ENCODE measurements at regions not wholly inside any gene's neighbourhood (a gene's known extent, or its start where the extent isn't known, plus 50 kb on each side); places are given as distances from the start of the nearest gene placed in this dataset.

DNA sequence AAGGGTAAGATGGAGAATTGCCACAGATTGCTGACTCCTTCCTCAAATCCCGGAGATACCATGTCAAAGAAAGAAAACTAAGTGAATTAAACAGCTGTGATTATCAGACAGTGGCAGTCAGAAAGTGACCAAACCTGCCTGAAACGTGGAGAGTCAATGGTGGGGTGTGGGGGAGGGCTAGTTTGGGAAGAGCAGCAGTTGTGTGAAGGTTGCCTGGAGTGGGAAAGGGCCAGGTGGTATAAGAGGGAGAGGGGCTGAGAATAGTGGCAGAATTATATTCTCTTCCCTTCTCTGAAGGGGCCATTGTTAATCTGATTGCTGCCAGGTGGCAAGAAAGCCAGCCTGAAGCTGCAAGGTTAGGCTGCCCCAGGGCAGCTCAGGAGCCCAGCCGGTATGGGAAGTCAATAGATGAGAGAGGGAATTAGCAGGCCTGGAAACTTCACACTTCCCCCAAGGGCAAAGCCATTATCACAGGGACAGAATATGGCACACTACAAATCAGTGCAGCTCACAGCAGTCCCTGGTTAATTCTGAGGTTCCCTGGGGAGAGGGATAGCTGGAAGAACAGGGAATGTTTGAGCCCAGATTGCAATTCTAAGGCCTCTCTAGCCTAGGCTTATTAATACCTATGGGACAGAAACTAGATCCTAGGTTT lies 83.9 kb upstream of the ITGB1 start:
- no peak for TF ChIP-seq GATA2 (IDR thresholded peaks at IDR 0.05; ENCODE audit: low read depth, low read length)
- no peak for TF ChIP-seq GATA3 (IDR thresholded peaks at IDR 0.05; ENCODE audit: low read depth, low read length)

DNA sequence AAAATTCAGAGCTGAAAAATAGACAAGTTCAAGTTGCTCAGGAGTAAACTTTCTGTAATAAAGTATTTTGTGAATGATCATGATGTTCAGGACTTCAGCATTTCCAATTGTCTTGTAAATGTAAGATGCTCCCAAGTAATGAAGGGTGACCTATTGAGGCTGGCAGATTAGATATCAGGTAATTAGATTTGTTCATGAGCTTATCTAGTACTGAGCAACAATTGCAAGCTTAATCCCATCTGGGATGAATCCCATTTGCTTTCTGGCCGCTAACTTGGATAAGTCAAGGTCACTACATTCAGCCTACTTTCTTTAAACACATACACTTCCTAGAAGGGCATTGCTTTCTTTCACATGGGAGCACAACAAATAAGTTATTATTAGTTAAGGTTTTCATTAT lies 82.4 kb upstream of the ITGB1 start:
- TF ChIP-seq GATA3 (IDR thresholded peaks at IDR 0.05; ENCODE audit: low read depth, low read length) (no peak), GATA2 (IDR thresholded peaks at IDR 0.05; ENCODE audit: low read depth, low read length) (no peak)

- TF ChIP-seq GATA3 (IDR thresholded peaks at IDR 0.05; ENCODE audit: low read depth, low read length) (no peak), GATA2 (IDR thresholded peaks at IDR 0.05; ENCODE audit: low read depth, low read length) (no peak)
Observed at GRCh38 chr10:33039181-33039580, 81.2 kb upstream of the ITGB1 start.

DNA sequence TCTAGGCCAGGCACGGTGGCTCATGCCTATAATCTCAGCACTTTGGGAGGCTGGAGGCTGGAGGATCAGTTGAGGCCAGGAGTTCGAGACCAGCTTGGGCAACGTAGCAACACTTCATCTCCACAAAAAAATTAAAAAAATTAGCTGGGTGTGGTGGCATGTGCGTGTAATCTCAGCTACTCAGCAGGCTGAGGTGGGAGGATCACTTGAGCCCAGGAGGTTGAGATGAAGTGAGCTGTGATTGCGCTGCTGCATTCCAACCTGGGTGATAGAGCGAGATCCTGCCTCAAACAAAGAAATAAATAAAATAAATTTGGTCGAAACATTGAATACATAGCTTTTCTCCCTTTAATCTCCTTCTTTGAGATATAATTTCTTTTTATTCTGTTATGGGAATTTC lies 80.6 kb upstream of the ITGB1 start:
- TF ChIP-seq GATA2 (IDR thresholded peaks at IDR 0.05; ENCODE audit: low read depth, low read length) (no peak), GATA3 (IDR thresholded peaks at IDR 0.05; ENCODE audit: low read depth, low read length) (no peak)

DNA sequence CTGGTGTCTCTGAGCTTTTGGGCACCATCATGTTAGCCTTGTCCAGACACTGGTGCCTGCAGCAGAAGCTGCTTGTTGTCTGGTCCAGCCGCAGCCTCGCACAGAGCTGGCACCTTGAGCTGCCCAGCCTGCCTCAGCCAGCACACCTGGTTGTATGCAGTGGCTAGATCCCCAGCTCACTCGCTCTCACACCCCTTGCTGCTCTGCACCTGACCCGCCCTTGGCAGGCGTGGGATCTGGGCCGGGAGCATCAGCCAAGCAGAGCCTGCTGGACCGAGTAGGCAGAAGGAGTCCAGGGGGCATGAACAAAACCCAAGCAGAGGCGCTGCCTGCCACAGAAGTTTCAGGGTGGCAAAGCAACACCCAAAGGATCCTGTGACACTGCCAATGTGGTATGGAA lies 79.7 kb upstream of the ITGB1 start:
- TF ChIP-seq GATA2 (IDR thresholded peaks at IDR 0.05; ENCODE audit: low read depth, low read length) (no peak), GATA3 (IDR thresholded peaks at IDR 0.05; ENCODE audit: low read depth, low read length) (no peak)

DNA sequence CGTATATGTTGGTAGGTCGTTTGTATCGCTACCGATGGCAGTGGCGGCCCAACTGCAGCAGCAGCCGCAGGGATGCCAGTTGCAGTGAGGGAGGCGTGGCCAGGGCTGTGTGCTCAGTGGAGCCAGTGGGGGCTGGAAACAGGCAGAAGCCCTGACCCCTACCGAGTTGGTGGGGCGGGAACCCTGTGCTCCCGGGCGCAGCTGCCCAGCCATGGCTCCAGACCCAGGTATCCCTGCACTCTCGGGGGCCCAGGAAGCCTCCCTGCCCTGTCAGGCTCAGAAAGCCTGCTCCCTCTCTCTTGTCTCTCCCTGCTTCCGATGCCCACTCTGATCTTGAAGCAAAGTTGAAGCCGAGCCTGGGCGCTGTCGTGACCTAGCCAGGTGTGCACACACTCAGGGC lies 78.6 kb upstream of the ITGB1 start:
- TF ChIP-seq GATA2 (IDR thresholded peaks at IDR 0.05; ENCODE audit: low read depth, low read length) (no peak), GATA3 (IDR thresholded peaks at IDR 0.05; ENCODE audit: low read depth, low read length) (no peak)

DNA sequence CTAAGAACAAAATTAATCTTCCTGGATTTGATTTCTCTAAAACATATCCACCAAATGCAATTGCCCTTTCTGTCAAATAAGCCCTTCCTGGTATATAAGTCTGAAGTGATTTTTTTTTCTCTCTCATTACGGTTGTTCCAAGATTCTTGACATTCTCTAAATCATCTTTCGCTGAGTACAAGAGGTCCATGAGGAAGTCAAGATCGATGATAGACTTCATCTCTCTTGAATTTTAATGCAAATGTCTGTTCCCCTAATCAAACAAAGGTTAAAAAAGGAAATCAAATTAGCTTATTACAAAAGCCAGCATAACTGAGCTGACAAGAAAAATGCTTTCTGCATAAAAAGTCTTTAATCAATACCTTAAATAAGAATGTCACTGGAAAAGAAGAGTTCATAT lies 77.4 kb upstream of the ITGB1 start:
- TF ChIP-seq GATA2 (IDR thresholded peaks at IDR 0.05; ENCODE audit: low read depth, low read length) (no peak), GATA3 (IDR thresholded peaks at IDR 0.05; ENCODE audit: low read depth, low read length) (no peak)

GRCh38 chr10:33034931-33035330 lies 76.9 kb upstream of the ITGB1 start:
- no peak for TF ChIP-seq GATA2 (IDR thresholded peaks at IDR 0.05; ENCODE audit: low read depth, low read length)
- no peak for TF ChIP-seq GATA3 (IDR thresholded peaks at IDR 0.05; ENCODE audit: low read depth, low read length)

DNA sequence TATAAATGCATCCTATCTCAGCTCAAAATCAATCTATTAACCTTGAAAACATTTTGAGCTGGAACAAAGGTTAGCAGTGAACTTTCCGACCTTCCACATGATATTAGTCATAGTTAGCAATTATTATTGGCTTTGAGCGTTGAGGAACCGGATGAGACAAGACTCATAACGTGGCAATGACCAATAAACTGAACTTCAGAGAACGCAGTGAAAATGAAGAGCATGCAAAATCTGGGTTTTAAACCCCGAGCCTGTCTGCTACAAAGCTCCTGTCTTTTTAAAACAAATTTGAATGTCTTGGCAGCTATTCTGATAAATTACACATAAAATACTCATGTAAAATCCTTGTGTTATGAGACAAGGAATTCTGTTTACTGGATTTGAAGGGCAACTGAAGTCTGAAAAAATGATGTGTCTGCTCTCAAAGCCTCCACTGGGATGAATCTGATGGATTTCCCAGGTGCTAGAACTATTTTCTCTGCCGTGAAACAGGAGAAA lies 74.7 kb upstream of the ITGB1 start:
- TF ChIP-seq GATA3 (IDR thresholded peaks at IDR 0.05; ENCODE audit: low read depth, low read length): no peak
- TF ChIP-seq GATA2 (IDR thresholded peaks at IDR 0.05; ENCODE audit: low read depth, low read length): no peak

DNA sequence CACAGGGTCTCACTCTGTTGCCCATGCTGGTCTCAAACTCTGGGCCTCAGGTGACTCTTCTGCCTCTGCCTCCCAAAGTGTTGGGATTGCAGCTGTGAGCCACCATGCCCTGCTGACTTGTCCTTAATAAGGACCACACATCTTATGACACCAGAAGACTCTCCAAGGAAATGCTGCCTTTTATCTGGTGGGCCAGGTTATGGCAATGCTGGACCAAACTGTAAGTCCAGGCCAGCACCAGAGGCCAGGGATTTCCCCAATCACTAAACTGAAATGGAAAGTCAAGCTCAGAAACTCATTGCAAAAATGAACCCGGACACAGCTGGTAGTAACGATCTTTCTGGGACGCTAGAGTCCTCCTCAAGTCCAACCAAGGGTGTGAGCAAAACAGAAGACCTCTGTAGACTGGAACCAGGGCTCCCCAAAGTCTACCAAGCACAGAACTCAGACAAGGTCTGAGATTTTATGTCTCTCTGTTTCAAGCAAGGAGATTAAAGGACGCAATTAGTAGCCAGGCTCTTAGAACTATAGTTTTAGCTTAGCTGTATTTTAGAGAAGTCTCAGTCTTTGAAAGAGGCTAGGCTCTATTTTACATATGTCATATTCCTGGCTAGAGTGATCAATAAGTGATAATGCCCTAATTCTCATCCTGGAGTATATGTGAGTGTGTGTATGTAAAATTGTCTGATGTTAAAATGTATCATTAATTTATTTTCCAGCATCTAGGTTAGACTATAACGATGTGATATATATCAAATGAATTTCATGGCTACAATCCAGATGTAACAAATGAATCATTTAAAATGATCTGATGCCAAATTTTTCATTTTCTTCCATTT lies 74.0 kb upstream of the ITGB1 start:
- TF ChIP-seq GATA2 (IDR thresholded peaks at IDR 0.05; ENCODE audit: low read depth, low read length) (no peak), GATA3 (IDR thresholded peaks at IDR 0.05; ENCODE audit: low read depth, low read length) (no peak)

GRCh38 chr10:33031171-33031570 lies 73.1 kb upstream of the ITGB1 start:
- TF ChIP-seq GATA2 (IDR thresholded peaks at IDR 0.05; ENCODE audit: low read depth, low read length) (no peak), GATA3 (IDR thresholded peaks at IDR 0.05; ENCODE audit: low read depth, low read length) (no peak)

DNA sequence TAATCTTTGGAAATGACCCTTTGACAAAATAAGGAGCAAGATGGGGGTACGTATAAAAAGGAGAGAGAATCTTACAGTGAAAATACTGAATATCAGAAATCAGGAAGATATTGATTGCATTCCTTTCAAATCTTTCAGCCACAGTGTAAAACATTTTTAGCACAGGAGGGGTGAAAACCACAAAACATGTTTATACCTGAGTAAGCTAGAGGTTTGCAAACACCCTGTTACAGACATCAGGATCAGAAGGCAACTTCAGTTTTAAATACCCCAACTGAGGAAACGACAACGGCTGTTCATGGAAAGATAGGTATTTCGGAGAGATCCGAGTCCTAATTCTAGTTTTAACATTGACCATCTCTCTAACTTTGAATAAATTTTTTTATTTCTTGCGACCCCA lies 69.1 kb upstream of the ITGB1 start:
- TF ChIP-seq GATA2 (IDR thresholded peaks at IDR 0.05; ENCODE audit: low read depth, low read length) (no peak), GATA3 (IDR thresholded peaks at IDR 0.05; ENCODE audit: low read depth, low read length) (no peak)

GRCh38 chr10:33026422-33026821 lies 68.4 kb upstream of the ITGB1 start:
- TF ChIP-seq GATA3 (IDR thresholded peaks at IDR 0.05; ENCODE audit: low read depth, low read length) (no peak), GATA2 (IDR thresholded peaks at IDR 0.05; ENCODE audit: low read depth, low read length) (no peak)

- TF ChIP-seq GATA2 (IDR thresholded peaks at IDR 0.05; ENCODE audit: low read depth, low read length): no peak
- TF ChIP-seq GATA3 (IDR thresholded peaks at IDR 0.05; ENCODE audit: low read depth, low read length): no peak
Observed at GRCh38 chr10:33025910-33026309, 67.9 kb upstream of the ITGB1 start.

DNA sequence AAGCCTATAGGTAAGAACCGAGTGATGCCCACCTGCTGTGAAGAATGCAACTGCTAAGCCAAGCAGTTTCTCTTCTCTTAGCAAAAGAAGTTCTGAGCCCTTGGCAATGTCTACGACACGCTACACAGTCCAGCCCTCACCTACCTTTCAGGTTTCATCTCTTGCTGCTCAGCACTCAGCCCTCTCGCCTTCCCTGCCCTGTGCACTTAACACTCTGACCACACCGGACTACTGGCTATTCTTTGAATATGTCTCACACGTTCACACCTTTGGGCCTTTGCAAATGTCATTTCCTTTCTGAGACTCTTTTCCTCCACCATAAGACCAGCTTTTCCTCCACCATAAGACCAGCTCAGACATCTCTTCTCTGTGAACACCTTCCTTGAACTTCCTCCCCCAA lies 67.0 kb upstream of the ITGB1 start:
- TF ChIP-seq GATA2 (IDR thresholded peaks at IDR 0.05; ENCODE audit: low read depth, low read length) (no peak), GATA3 (IDR thresholded peaks at IDR 0.05; ENCODE audit: low read depth, low read length) (no peak)

Data from SH-SY5Y (cell line).